Stimulated activated CD4-positive, alpha-beta T cell treated with anti-CD3 and anti-CD28 coated beads, Interleukin-1b, Interleukin-23, amount 100 ng/mL, for 24 hours (primary cell): ENCODE measurements at regions not wholly inside any gene's neighbourhood (a gene's known extent, or its start where the extent isn't known, plus 50 kb on each side); places are given as distances from the start of the nearest gene placed in this dataset.

Source experiments
- DNase-seq, 4 experiments: peaks; one replicate each; pipeline ENCODE4 v3.0.0-alpha.2; 2020; ENCODE audit warnings: low read depth in 4 of 4, low spot score in 1 of 4

GRCh38 chrX:10893976-10894375 lies 217.2 kb upstream of the HCCS start:
- no peak for DNase-seq

- no peak for DNase-seq
Measured at GRCh38 chrX:10897768-10898167, 213.4 kb upstream of the HCCS start.

- DNase-seq: no peak
Measured at GRCh38 chrX:10900585-10901289, 210.4 kb upstream of the HCCS start.

- DNase-seq: no peak
Measured at GRCh38 chrX:10901290-10901633, 209.9 kb upstream of the HCCS start.

- DNase-seq: no peak
Measured at GRCh38 chrX:10902001-10902400, 209.1 kb upstream of the HCCS start.

GRCh38 chrX:10903523-10903922 lies 207.6 kb upstream of the HCCS start:
- no peak for DNase-seq

GRCh38 chrX:10904220-10904619 lies 206.9 kb upstream of the HCCS start:
- DNase-seq: no peak

- no peak for DNase-seq
Measured at GRCh38 chrX:10906866-10907265, 204.3 kb upstream of the HCCS start.

GRCh38 chrX:10922159-10922558 lies 189.0 kb upstream of the HCCS start:
- DNase-seq: no peak

- DNase-seq: no peak
Measured at GRCh38 chrX:10922835-10923234, 188.3 kb upstream of the HCCS start.

GRCh38 chrX:10923466-10923865 lies 187.7 kb upstream of the HCCS start:
- no peak for DNase-seq

- DNase-seq: no peak
Measured at GRCh38 chrX:10926404-10926803, 184.7 kb upstream of the HCCS start.

- no peak for DNase-seq
Measured at GRCh38 chrX:10926891-10927290, 184.2 kb upstream of the HCCS start.

GRCh38 chrX:10929747-10930146 lies 181.4 kb upstream of the HCCS start:
- DNase-seq: no peak

GRCh38 chrX:10930151-10930550 lies 181.0 kb upstream of the HCCS start:
- no peak for DNase-seq

- no peak for DNase-seq
Measured at GRCh38 chrX:10931976-10932375, 179.2 kb upstream of the HCCS start.

GRCh38 chrX:10932842-10933440 lies 178.2 kb upstream of the HCCS start:
- no peak for DNase-seq

GRCh38 chrX:10935501-10935900 lies 175.6 kb upstream of the HCCS start:
- DNase-seq: no peak

GRCh38 chrX:10936976-10937375 lies 174.2 kb upstream of the HCCS start:
- no peak for DNase-seq

GRCh38 chrX:10938365-10938923 lies 172.7 kb upstream of the HCCS start:
- DNase-seq: no peak

GRCh38 chrX:10939424-10939823 lies 171.7 kb upstream of the HCCS start:
- no peak for DNase-seq

GRCh38 chrX:10944136-10944885 lies 166.8 kb upstream of the HCCS start:
- DNase-seq: no peak
